C4-2B (cell line): ENCODE measurements at regions not wholly inside any gene's neighbourhood (a gene's known extent, or its start where the extent isn't known, plus 50 kb on each side); places are given as distances from the start of the nearest gene placed in this dataset.

Source experiments
- H3K27ac ChIP-seq: fragments of 450-650 bp; 2 replicates; pipeline ENCODE4 v1.5.1; 2017
- CTCF ChIP-seq: fragments of 450-650 bp; conservative IDR thresholded peaks from 2 replicates; pipeline ENCODE4 v1.5.1; 2017; ENCODE audit warnings: mild to moderate bottlenecking
- ZFX ChIP-seq: fragments of 450-650 bp; IDR thresholded peaks from 2 replicates; pipeline ENCODE4 v1.6.1; 2017

GRCh38 chr2:8525236-8525581 lies 156.6 kb upstream of the ID2 start:
- peak overlapping the region; percentile 72 for H3K27ac ChIP-seq
- no peak for TF ChIP-seq ZFX
- no peak for TF ChIP-seq CTCF

GRCh38 chr2:8525582-8526402 lies 156.1 kb upstream of the ID2 start:
- TF ChIP-seq ZFX, result no peak
- TF ChIP-seq CTCF, result no peak
- peak overlapping the region; percentile 72 for H3K27ac ChIP-seq

- peak overlapping the region; percentile 72 for H3K27ac ChIP-seq
- no peak for TF ChIP-seq ZFX
- no peak for TF ChIP-seq CTCF
Measured at GRCh38 chr2:8526403-8526696, 155.5 kb upstream of the ID2 start.

GRCh38 chr2:8527031-8527430 lies 154.8 kb upstream of the ID2 start:
- TF ChIP-seq CTCF (no peak), ZFX (no peak)
- H3K27ac ChIP-seq, result peak overlapping the region; percentile 27

- H3K27ac ChIP-seq, result no peak overlapping the region
- TF ChIP-seq ZFX, result no peak
- no peak for TF ChIP-seq CTCF
Measured at GRCh38 chr2:8527676-8528075, 154.2 kb upstream of the ID2 start.

GRCh38 chr2:8528863-8529262 lies 153.0 kb upstream of the ID2 start:
- H3K27ac ChIP-seq, result no peak overlapping the region
- TF ChIP-seq ZFX, result no peak
- TF ChIP-seq CTCF, result no peak

GRCh38 chr2:8529706-8530277 lies 152.1 kb upstream of the ID2 start:
- no peak overlapping the region for H3K27ac ChIP-seq

More at GRCh38 chr2:8529706-8530277, 152.1 kb upstream of the ID2 start:
- no peak for TF ChIP-seq ZFX
- no peak for TF ChIP-seq CTCF
